HK-2 (cell line): ENCODE measurements at regions not wholly inside any gene's neighbourhood (a gene's known extent, or its start where the extent isn't known, plus 50 kb on each side); places are given as distances from the start of the nearest gene placed in this dataset.
"Not testable (repeated sequence)": the region's sequence is repeated elsewhere in the genome, so short reads cannot be mapped to it uniquely, and the experiment has no call there.

Source experiments
- DNase-seq: peaks from one replicate; pipeline ENCODE4 v3.0.0-alpha.2; 2018; ENCODE audit not compliant: unreplicated experiment

DNA sequence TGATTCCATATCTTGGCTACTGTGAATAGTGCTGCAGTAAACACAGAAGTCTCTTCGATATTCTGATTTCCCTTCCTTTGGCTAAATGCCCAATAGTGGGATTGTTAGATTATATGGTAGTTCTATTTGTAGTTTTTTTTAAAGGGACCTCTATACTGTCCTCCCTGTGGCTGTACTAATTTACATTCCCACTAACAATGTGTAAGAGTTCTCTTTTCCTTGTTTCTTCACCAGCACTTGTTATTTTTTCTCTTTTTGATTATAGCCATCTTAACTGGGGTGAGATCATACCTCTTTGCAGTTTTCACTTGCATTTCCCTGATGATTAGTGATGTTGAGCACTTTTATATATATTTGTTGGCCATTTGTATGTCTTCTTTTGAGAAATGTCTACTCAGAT is 102.0 kb downstream of the CARTPT start:
- no peak for DNase-seq

DNA sequence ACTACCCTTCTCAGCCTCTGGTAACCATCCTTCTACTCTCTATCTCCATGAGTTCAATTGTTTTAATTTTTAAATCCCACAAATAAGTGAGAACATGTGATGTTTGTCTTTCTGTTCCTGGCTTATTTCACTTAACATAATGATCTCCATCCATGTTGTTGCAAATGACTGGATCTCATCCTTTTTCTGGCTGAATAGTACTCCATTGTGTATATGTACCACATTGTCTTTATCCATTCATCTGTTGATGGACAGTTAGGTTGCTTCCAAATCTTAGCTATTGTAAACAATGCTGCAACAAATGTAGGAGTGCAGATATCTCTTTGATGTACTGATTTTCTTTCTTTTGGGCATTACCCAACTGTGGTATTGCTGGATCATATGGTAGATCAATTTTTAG is 103.0 kb downstream of the CARTPT start:
- not testable (repeated sequence) for DNase-seq

DNA sequence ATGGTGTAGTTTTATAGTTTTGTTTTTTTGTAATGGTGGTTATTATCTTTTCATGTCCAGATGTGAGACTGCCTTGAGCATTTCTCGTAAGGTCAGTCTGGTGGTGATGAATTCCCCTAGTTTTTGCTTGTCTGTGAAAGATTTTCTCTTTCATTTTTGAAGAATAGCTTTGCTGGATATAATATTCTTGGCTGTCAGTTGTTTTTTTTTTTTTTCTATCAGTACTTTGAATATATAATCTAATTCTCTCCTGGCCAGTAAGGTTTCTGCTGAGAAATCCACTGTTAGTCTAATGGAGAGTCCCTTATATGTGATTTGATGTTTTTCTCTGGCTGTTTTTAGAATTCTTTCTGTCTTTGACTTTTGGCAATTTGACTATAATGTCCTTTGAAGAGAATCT is 106.9 kb downstream of the CARTPT start:
- no peak for DNase-seq

DNA sequence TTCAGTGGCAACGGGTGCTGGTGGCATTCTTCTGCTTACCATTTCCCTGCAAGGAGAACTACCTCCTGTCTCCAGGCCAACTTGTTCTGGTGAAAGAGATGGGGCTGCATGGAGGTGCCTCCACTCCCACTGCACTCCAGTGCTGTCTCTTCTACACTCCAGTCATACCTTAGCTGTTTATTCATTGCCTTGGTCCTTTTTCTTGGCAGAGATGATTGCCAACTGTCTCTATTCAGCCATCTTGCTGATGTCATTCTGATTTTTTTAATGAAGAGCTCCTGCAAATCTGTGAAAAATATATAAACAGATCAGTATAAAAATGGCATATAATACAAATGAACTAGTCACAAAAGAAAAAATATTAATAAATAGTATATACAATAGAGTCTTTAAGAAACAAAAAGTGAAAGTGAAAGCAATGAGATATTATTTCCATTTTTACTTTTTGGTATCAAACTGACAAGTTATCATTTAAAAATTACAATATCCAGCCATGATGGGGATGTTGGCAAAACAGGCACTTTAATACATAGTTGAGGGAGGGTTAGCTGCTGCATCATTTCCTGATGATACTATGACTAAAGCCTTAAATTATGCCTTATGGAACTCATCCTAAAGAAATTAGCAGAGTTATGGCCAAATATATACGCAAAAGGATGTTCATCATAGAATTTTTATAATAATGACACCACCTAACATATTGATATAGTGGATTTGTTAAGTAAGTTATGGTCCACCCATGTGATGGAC is 109.4 kb downstream of the CARTPT start:
- DNase-seq, result no peak

DNA sequence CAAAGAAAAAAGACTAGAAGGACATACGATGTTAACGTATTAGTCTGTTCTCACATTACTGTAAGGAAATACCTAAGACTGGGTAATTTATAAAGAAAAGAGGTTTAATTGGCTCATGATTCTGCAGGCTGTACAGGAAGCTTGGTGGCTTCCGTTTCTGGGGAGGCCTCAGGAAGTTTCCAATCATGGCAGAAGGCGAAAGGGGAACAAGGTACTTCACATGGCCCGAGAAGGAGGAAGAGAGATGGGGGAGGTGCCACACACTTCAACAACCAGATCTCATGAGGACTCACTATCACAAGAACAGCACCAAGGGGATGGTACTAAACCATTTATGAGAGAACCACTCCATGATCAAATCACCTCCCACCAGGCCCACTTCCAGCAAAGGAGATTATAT is 110.1 kb downstream of the CARTPT start:
- DNase-seq, result no peak

DNA sequence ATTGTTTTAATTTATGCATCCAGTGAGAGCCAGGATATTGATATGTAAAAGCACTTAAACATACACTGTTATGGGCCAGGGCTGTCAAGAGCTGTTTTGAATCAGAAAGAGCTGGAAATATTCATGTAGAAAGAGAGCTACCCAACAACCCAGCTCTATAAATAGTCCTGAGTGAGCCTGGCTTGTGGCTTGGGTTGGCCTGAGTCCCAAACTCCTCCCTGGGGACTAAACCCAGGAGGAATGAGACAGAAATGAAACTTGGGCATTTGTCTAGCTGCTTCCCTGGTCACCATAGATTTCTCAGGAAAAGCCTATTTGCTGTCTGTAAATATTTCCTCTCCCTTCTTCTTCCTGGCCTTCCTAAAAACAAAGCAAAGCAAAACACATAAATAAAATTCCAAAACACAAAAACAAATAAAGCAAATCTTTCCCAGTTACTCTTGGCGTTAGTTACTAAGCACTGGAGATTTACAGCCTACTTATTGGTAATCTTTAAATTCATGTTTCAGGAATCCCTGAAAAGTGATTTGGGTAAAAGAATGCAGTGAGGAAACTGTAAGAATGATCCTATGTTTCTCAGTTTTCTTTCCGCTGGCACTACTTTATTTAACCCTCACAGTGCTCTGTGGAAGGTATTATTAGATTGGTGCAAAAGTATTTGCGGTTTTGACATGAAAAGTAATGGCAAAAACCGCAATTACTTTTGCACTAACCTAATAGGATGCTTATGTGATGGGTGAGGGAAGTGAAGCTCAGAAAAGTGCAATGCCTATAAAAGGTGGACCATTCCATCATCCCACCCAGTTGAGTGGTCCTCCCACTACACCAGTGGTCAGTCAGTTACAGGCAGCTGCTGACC is 111.8 kb downstream of the CARTPT start:
- DNase-seq, result no peak

DNA sequence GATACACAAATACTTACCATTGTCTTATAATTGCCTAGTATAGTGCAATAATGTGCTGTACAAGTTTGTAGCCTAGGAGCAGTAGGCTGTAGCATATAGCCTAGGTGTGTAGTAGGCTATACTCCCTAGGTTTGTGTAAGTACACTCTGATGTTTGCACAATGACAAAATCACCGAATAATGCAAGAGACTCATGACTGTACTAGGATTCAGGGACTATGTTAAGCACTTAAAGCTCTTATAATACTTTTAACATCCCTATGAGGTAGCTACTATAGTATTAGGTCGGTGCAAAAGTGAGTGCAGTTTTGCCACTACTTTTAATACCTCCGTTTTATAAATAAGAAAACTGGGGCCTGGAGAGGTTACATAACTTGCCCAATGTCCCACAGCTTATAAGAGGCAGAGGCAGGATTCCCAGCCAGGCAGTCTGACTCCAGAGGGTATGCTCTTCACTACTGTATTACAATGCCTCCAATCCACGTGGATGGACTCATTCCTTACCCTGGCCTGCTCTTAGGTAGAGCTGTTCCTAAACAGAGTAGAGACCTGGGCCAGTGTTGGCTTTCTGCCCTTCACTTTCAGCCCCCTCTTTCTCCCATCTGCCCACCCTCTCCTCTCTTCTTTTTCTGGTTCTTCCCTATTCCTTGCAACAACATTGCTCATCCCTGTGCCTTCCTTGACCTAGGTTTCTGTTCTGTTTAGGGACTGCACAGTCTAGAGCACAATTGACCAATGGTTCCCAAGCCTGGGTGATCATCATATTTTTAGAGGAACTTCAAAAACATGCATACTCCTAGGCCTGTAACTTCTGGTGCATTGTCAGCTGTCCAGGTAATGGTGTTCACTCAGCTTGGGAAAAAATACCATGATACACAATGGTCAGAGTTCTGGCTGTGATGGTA is 114.0 kb downstream of the CARTPT start:
- no peak for DNase-seq

DNA sequence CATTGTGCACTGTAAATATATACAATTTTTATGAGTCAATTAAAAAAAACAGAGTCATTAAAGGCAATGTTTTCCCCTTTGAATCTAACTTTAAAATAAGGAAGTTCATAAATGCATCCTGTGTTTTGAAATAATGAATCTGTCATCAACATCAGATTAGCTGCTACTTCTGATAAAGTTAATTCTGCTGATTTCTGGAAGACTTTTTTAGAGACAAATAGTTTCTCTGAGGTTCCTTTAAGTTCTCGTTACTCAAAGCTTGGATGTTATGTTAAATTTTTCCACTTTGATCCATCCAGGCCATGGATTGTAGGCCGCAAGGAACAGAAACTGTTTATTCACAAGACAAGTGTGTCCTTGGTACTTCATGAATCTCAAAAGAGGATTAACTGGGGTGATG is 115.5 kb downstream of the CARTPT start:
- DNase-seq, result no peak

DNA sequence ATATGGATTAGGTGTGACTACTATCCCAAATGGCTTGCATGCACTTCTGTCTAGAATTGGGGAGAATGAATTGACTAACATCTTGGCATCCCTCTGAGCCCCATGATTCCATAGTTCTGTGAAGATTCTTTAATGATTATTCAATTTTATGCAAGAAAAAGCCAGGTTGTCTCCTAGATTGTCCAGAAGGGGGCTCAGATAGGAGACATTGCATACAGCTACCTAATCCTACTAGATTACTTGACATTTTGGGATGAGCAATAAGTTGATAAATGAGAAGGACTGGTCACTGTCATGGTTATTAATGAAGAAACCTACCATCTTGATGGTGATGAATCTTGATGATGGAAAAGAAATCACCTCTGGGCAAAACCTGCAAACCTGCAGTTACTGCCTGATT is 117.0 kb downstream of the CARTPT start:
- DNase-seq, result no peak

DNA sequence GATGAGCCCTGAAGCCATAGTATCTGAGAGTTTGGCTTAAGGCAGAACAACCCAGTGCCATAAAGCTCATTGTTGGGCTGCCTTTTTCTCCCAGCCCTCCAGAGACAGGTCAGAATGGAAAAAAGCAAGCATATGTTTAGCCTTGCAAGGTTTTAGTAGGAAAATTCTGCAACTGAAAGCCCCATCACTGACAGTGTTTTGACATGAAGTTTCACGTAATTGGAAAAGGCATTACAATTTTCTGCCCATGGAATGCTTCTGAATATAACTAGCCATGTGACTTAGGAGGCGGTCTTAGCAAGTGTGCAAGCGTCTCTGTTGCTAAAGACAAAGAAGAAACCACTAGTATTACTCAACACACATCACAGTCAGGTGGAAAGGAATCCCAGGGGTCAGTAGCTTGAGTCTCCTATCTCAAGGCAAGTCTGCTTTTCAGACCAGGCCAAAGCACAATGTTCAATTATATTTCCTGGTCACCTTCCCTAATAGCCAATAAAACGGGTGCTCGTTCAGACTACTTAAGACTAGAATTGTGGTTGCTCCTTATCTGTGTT is 117.6 kb downstream of the CARTPT start:
- no peak for DNase-seq

DNA sequence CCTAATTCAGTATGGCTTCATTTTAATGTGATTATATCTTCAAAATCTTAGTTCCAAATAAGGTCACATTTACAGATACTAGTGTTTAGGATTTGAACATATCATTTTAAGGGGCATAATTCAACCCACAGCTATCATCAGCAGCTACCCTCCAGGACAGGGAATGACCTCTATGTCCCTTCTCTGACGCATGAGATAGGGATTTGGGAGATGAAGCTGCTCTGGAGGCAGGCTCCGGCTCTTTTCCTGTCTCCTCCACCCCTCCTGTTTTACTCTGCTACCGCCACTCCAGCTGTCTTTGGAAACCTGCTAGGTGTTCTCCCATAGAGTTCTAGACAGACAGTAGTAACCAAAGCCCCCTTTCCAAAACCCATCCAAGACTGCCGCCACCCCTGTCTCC is 119.2 kb downstream of the CARTPT start:
- DNase-seq, result no peak

DNA sequence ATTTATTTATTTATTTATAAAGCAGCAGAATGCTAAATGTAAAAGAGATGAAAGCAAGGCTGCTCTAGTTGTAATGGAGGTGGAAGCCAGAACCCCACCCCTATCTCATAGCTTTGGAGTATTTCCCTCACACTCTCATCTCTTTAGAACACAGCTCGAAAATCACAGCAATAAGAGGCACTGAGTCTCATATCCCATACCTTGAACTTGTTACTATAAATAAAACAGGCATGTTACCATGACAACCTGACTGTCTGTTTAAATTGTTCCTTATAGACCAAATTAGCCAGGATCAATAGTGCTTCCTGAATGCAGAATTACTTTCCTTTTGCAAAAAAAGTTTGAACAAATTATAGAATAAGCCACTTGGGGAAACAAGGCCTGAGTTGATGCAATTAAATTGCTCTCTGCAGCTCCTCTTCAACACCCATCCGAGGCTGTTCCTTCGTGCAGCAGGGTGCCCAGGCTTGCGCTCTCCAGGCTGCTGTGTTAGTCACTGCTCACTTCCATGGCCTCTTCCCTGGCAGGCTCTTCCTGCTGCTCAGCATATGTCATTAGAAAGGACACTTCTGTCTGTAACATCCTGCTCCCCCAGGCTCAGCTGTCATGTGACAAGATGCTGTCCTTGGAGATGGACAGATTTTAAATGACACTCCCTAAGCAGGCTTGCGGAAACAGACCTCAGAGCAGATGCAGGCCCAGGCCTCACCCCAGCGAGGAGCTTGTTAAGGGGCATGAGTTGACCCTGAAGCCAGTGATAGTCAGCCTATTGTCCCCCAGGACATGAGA is 120.2 kb downstream of the CARTPT start:
- DNase-seq, result no peak

DNA sequence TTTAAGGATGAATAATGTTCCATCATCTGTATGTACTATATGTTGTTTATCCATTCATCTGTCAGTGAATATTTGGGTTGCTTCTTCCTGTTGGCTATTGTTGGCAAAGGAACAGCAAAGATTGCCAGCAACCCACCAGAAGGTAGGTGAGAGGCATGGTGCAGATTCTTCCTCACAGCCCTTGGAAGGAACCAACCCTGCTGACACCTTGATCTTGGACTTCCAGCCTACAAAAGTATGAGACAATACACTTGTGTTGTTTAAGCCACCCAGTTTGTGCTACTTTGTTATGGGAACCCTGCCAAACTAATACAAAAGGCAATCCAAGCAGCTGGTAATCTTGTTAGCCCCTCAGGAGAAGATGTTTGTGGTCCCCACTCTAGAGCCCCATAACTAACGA is 122.0 kb downstream of the CARTPT start:
- no peak for DNase-seq

DNA sequence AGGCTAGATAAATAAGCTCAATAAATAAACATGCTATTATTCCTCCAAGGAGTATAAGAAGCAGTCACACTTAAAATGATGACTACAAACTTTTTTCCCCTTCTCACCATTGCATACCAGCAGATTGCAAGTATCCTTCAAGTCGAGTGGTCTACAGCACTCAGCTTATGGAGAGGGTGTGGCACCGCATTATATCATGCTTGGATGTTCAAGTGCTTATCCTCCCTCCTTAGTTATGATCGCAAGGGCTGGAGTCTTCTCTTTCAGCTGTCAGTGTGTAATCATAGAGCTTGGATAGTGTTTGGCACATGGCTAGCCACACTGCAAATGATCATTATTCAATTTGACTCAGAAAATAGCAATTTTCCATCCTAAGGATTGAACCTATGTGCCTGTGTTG is 124.0 kb downstream of the CARTPT start:
- DNase-seq, result no peak

DNA sequence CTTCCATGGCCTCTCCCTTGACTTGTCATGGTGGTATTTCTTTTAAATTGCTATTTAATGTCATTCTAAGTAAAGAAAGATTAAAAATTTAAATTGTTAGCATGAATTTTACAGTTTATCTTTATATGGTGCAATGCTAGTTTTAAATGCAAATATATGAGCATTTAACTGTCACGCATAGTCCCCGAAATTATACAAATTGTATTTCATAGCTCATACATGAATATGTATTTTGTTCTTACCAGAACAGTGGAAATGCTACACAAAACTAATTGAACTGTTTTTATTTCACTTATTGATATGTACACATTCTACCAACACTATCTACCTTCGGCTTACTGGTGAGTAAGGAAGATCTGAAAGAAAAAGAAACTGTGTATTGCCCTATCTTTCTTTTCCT is 125.8 kb downstream of the CARTPT start:
- DNase-seq, result no peak

DNA sequence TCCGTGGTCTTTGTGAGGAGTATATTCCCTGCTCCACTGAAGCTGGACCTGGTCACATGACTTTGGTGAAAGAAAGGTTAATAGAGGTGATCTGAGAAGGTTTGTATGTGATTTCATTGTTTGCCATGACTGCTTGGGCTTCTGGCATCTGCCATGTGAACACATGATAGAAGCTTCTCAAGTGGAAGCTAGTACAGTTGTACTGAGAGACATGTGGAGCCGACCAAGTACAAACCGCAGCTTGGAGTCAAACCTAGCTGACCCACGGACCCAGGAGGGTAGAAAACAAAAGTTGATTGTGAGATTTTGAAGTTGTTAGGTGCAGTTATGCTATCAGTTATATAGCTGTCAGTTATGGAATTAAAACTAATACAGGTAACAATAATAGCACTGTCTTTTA is 140.4 kb downstream of the CARTPT start:
- no peak for DNase-seq

DNA sequence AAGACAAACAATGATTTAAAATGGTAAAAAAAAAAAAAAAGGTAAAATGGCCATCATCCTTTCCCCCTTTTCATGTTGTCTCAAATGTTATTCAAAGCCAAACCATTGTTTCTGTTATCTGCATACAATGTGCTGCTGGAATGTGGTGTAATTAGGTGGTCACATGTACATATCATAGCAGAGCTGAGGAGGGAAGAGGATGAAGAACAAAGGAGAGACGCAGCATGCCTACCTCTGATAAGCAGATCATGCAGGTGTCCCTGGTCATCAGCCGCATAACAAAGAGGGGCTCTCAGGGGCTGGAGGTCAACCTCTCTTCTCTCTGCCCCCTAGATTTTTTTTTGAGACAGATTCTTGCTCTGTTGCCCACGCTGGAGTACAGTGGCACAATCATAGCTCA is 141.0 kb downstream of the CARTPT start:
- DNase-seq, result no peak

DNA sequence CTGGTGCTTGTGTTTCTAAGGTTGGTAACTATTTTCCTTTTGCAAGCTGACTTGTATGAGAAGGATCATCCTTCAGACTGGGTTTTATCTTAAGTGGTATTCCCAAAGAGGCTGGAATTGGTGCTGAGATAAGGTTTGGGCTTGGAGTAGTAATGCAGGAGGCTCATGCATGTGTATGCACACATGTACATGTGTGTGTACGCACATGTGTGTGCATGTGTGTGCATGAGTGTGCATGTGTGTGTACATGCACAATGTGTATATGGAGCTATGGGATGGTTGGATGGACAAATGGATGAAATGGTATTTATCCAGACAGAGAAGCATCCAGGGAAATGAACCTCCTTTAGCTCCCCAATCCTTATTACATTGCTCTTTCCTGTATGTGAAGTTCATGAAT is 142.6 kb downstream of the CARTPT start:
- no peak for DNase-seq

DNA sequence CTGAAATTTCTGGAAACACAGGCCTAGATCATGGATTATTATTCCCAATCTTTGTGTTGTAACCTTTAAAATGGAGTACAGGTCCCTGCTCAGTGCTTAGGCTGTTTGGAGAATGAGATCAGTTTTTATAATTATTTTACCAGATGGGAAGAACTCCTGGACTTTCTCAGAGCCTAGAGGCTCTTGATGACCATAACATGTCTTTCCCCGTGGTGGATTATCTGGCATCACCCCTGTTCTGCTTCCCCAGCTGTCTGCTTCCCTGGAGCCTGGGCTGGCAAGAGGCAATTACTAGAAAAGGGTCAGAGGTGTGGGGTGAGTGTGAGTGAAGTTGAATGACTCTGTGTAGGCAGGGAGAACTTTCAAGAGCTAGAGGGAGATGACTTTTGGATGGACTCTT is 143.0 kb downstream of the CARTPT start:
- no peak for DNase-seq

DNA sequence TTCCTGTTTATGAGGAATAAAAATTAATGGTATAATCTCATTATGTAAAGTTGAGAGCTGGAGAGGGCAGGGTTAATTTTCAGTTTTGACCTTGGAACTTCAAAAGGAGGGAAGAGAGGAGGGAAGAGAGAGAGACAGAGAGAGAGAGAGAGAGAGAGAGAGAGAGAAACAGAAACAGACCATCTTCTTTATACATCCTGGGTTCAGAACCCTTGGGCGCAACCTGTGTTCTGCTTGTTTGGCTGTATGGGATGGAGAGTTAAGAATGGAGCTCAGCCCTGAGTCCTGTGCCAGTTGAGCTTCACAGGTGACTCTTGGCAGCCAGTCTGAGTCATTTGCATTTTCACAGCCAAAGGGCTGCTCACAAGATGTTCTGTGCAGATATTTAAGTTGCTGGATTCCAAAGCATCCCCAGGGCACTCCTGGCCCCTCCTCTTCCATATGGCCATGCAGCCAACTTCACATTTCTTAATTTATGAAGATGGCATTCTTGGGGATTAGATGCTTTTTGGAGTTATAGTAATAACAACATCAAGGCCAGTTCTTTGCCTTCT is 143.5 kb downstream of the CARTPT start:
- no peak for DNase-seq
